ENCODE measurements at regions not wholly inside any gene's neighbourhood (a gene's known extent, or its start where the extent isn't known, plus 50 kb on each side); places are given as distances from the start of the nearest gene placed in this dataset.

DNA sequence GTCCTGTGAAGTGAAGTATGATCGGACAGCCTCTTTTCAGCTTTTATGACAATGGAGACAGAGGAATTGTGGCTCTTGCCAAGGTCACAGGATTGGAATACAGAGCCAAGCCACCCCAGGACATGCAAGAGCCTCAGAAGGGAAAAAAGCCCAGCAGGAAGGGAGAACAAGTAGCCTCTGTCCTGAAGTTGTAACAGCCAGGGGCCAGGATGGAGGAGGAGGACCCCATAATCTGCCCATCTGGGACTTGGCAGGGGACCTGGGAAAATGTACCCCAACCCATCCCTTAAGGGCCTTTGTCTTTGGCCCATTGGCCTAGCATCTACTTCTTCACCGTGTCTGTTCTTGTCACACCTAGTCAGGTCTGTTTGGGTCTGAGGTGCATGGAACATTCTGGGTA lies 60.4 kb upstream of the POLG start:
- DNase-seq (ENCODE audit: low read depth): no peak
- H3K4me3 ChIP-seq (ENCODE audit: low read length): no peak overlapping the region
- no peak for TF ChIP-seq CTCF (conservative IDR thresholded peaks at IDR 0.05; ENCODE audit: low read length)

DNA sequence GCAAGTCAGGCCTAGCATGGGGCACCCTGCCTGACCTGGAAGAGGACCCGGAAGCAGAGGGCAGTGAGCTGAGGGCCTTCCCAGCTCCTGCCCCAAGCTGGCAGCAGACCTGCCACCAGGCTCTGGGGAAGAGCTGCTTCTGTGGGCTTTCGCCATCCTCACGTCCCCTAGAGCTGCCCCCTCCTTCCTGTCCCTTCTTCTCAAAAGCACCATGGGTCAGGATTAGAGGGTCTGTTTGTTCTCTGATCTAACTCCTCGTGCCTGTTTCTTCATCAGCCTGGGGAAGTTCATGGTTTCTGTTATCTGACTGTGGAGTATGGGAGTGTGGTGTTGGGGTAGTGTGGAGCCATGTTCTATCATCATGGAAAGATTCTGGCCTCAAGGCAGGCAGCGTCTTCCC lies 58.4 kb upstream of the POLG start:
- TF ChIP-seq CTCF (conservative IDR thresholded peaks at IDR 0.05; ENCODE audit: low read length): no peak
- no peak for DNase-seq (ENCODE audit: low read depth)
- H3K4me3 ChIP-seq (ENCODE audit: low read length): no peak overlapping the region

GRCh38 chr15:89391685-89392257 lies 57.1 kb upstream of the POLG start:
- no peak overlapping the region for H3K4me3 ChIP-seq (ENCODE audit: low read length)
- no peak for TF ChIP-seq CTCF (conservative IDR thresholded peaks at IDR 0.05; ENCODE audit: low read length)
- DNase-seq (ENCODE audit: low read depth): no peak

DNA sequence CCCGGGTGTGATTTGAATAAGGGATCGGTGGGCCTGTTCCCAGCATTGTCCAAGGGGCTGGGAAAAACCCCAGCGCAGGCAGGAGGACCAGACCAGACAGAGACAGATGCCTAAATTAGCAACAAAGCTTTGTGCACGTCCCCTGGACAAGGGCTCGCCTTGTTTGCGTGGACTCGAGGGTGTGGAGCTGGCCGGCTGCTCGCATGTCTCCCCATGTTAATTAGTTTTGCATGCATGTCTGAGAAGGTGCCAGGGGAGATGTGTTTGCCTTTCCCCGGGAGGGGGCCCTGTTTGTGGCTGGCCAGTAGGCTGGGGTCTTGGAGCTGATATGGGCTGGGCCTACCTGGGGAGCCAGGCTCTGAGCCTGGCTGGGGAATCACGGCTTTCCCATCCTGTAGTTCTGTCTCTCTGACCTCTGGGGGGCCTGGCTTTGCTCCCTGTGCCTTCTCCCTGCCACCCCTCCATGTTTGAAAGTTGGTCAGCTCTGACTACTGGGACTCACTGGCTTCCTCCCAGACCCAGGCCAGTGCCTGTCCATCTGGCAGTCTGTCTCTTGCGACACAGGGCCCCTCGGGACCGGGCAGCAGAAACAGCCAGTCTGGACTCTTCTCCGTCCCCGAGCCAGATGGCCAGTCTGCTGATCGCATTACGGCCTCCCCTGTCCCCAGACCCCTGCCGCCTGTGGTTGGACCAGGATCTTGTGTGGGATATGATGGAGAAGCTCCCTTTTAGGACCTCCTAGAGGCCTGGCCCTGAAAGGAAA lies 55.4 kb upstream of the POLG start:
- H3K4me3 ChIP-seq (ENCODE audit: low read length): no peak overlapping the region
- TF ChIP-seq CTCF (conservative IDR thresholded peaks at IDR 0.05; ENCODE audit: low read length): no peak
- no peak for DNase-seq (ENCODE audit: low read depth)

DNA sequence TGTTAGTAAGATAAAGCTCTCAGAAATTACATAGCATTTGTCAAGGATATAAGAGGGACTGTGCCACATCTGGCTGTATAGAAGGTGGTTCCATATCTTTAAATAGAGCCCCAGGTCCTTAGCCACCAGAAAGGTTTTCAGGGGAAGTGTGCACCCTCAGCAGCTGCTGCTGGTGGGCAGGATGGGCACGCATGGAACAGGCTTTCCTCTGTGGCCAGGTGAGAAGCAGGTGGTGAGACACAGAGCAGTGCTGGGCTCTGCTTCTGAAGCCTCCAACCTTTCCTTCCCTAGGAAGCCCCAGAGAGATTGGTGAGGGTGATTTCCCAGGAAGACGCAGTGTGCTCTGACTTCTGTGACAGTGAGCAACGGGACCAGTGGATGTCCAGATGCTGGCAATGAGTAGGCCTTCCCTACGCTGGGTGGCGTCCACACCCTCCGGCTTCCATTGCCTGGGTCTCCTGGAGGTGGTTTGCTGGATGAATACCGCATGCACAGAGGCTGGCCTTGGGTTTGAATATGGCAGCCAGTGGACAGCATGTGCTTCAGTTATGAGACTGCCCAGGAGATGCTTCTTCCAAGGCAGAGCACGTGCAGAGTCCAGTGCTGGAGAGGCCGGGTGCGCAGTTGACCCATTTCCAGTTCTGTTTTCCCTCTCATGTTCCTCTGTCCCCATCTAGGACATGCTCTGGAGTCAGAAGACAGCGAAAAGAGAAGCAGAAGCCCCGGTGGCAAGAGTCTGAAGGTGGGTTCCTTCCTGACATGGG lies 52.7 kb upstream of the POLG start:
- no peak overlapping the region for H3K4me3 ChIP-seq (ENCODE audit: low read length)
- DNase-seq (ENCODE audit: low read depth): no peak
- TF ChIP-seq CTCF (conservative IDR thresholded peaks at IDR 0.05; ENCODE audit: low read length): no peak

DNA sequence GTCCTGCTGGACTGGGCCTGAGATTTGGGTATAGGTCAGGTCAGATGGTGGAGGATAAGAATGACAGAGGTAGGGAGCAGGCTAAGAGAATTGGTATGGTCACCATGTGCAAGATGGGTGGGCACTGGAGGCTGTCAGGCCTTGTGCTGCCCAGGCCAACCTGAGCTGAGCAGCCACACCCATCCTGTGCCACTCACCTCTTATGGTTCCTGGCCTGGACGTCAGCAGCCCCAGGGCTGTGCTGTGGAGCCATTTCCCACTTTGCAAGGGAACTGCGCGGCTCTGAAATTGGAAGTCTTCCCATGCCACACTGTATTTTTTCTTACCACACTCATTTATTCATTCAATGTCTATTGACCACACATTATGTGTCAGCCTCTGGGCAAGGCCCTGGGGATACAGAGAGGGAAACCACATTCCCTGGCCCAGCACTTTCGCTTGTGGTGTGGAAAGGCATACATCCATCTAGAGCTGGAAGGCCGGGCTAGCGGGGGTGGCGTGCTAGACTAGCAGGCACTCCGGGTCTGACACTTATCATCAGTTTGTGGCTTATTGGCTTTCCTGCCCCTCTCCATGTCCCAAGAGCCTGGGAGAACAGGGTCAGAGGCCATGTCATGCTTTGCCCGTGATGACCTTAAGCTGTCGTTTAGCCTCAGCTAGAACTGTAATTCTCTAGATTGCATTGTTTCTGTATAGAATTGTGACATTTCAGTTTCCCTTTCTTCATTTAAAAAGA lies 51.1 kb upstream of the POLG start:
- TF ChIP-seq CTCF (conservative IDR thresholded peaks at IDR 0.05; ENCODE audit: low read length): no peak
- DNase-seq (ENCODE audit: low read depth): no peak
- no peak overlapping the region for H3K4me3 ChIP-seq (ENCODE audit: low read length)

All from AG10803 (cell line).